A549 (cell line): ENCODE measurements at regions not wholly inside any gene's neighbourhood (a gene's known extent, or its start where the extent isn't known, plus 50 kb on each side); places are given as distances from the start of the nearest gene placed in this dataset.

ENCODE experiments used
- CEBPB ChIP-seq, 2 experiments: fragments of >200 bp in 1 of 2; sonication (Bioruptor Twin) in 1 of 2; formaldehyde crosslinking in 1 of 2; IDR thresholded peaks; 2 replicates each; pipeline ENCODE4 v1.6.1; 2012 to 2016
- CTCF ChIP-seq: fragments of >200 bp; sonication (Bioruptor Twin); formaldehyde crosslinking; IDR thresholded peaks from 3 replicates; pipeline ENCODE4 v1.5.1; 2016
- ELK1 ChIP-seq: fragments of 150-350 bp; IDR thresholded peaks from 2 replicates; pipeline ENCODE4 v1.6.1; 2014; ENCODE audit warnings: low read depth, mild to moderate bottlenecking, low read length
- EP300 ChIP-seq, 2 experiments: fragments of >200 bp; sonication (Bioruptor Twin); formaldehyde crosslinking; IDR thresholded peaks; 2 replicates in 1 of 2; 3 replicates in 1 of 2; pipeline ENCODE4 v1.6.1; 2016 to 2017
- HDAC2 ChIP-seq: fragments of 200-600 bp; sonication (generic); IDR thresholded peaks from 2 replicates; pipeline ENCODE4 v1.6.1; 2016
- HMGXB4 ChIP-seq: fragments of 250-450 bp; sonication (Bioruptor Pico); IDR thresholded peaks from 2 replicates; pipeline ENCODE4 v1.5.0; 2021; ENCODE audit warnings: mild to moderate bottlenecking, moderate library complexity, borderline replicate concordance
- JUN ChIP-seq, 2 experiments: fragments of >200 bp; sonication (Bioruptor Twin); formaldehyde crosslinking; IDR thresholded peaks; 2 replicates in 1 of 2; 3 replicates in 1 of 2; pipeline ENCODE4 v1.6.1; 2016 to 2017
- MAZ ChIP-seq: fragments of 150-350 bp; IDR thresholded peaks from 2 replicates; pipeline ENCODE4 v1.6.1; 2014; ENCODE audit warnings: antibody characterized with exemption, low read depth, low read length, borderline replicate concordance
- POLR2A ChIP-seq: IDR thresholded peaks from 2 replicates; pipeline ENCODE4 v1.6.1; 2012; ENCODE audit warnings: mild to moderate bottlenecking, low read length
- RFX5 ChIP-seq: fragments of 450-650 bp; IDR thresholded peaks from 2 replicates; pipeline ENCODE4 v1.7.1; 2014; ENCODE audit warnings: antibody characterized with exemption, mild to moderate bottlenecking, moderate library complexity
- USF2 ChIP-seq: fragments of 450-650 bp; IDR thresholded peaks from 2 replicates; pipeline ENCODE4 v1.6.1; 2014; ENCODE audit warnings: antibody characterized with exemption
- ZFP36 ChIP-seq: fragments of 450-650 bp; IDR thresholded peaks from 2 replicates; pipeline ENCODE4 v1.6.1; 2014; ENCODE audit warnings: borderline replicate concordance; ENCODE audit not compliant: partially characterized antibody

GRCh38 chr3:168998792-168999191 lies 664.7 kb downstream of the MECOM start:
- no peak for TF ChIP-seq HDAC2
- no peak for TF ChIP-seq RFX5
- no peak for TF ChIP-seq CTCF
- no peak for TF ChIP-seq ZFP36
- TF ChIP-seq JUN (IDR thresholded peaks at IDR 0.05): no peak
- TF ChIP-seq EP300 (IDR thresholded peaks at IDR 0.05): no peak
- no peak for TF ChIP-seq POLR2A
- no peak for TF ChIP-seq HMGXB4 (CRISPR knock-in tag)
- no peak for TF ChIP-seq MAZ
- no peak for TF ChIP-seq USF2
- no peak for TF ChIP-seq ELK1
- TF ChIP-seq CEBPB (IDR thresholded peaks at IDR 0.05): no peak
